ENCODE measurements at regions not wholly inside any gene's neighbourhood (a gene's known extent, or its start where the extent isn't known, plus 50 kb on each side); places are given as distances from the start of the nearest gene placed in this dataset.

DNA sequence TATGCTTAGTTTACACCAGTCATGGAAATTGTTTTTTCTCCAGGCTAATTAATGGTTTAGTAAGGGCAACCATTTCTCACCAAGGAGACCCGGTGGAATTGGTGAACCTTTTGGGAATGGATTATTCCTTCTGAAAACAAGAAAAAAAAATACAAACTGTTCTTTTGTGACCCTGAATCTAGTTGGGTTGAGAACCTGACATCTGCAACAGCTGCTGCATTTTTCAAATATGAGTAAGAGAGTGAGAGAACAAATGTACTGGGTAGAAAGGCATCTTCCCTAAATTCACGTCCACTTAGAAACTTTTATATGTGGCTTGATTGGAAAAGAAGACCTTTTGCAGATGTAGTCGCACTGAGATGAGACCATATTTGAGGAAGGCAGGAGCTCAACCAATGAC, 553.4 kb upstream of the EPHA7 start:
- Histone ChIP-seq H3K9ac (ENCODE audit: low read depth in 1 of 2, low read length in 2 of 2) (no peak overlapping the region), H3K4me3 (ENCODE audit: low read depth in 1 of 3, low read length in 3 of 3) (no peak overlapping the region), H3K9me3 (ENCODE audit: control insufficient read depth in 4 of 4, low read length in 3 of 4) (peaks cover 0 to 2% (median 0%) of the 10 kb centered on the region in 4 donors), H3K4me1 (ENCODE audit: control insufficient read depth in 4 of 4, insufficient read depth in 4 of 4, low read length in 3 of 4) (no peaks in the 10 kb centered on the region), H3K36me3 (ENCODE audit: control insufficient read depth in 4 of 4, insufficient read depth in 3 of 4, low read depth in 1 of 4, low read length in 3 of 4) (no peaks in the 10 kb centered on the region), H3K27me3 (ENCODE audit: control insufficient read depth in 4 of 4, insufficient read depth in 4 of 4, low read length in 3 of 4) (peaks cover 0 to 2% (median 0%) of the 10 kb centered on the region in 4 donors), H3K27ac (ENCODE audit: low read depth in 1 of 2, low read length in 2 of 2) (no peak overlapping the region)
- DNase-seq (ENCODE audit: low spot score): no peak
- TF ChIP-seq YY1 (IDR thresholded peaks at IDR 0.05): no peak
- TF ChIP-seq, protein P1, sequence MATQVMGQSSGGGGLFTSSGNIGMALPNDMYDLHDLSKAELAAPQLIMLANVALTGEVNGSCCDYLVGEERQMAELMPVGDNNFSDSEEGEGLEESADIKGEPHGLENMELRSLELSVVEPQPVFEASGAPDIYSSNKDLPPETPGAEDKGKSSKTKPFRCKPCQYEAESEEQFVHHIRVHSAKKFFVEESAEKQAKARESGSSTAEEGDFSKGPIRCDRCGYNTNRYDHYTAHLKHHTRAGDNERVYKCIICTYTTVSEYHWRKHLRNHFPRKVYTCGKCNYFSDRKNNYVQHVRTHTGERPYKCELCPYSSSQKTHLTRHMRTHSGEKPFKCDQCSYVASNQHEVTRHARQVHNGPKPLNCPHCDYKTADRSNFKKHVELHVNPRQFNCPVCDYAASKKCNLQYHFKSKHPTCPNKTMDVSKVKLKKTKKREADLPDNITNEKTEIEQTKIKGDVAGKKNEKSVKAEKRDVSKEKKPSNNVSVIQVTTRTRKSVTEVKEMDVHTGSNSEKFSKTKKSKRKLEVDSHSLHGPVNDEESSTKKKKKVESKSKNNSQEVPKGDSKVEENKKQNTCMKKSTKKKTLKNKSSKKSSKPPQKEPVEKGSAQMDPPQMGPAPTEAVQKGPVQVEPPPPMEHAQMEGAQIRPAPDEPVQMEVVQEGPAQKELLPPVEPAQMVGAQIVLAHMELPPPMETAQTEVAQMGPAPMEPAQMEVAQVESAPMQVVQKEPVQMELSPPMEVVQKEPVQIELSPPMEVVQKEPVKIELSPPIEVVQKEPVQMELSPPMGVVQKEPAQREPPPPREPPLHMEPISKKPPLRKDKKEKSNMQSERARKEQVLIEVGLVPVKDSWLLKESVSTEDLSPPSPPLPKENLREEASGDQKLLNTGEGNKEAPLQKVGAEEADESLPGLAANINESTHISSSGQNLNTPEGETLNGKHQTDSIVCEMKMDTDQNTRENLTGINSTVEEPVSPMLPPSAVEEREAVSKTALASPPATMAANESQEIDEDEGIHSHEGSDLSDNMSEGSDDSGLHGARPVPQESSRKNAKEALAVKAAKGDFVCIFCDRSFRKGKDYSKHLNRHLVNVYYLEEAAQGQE (IDR thresholded peaks at IDR 0.05): no peak
- 71% methylated on average over 3 of the region's 3 CpGs for WGBS

DNA sequence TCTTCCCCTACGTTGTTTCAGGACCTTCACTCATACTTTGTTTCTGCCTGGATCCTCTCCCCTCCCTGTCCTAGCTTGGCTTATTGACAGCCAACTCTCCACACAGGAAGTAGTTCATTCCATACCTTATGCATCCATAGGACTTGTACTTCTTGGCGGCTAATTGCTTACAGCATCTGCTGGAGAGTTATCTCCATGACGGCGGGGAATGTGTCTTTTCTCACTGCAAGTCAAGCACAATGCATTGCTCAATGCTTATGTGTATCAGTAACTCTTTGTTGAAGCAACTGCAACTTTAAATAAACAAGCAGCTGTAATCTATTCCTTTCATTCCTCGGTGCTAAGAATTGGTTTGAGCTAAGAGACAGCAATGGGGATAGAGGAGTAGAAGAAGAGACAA, 551.3 kb upstream of the EPHA7 start:
- no peaks in the 10 kb centered on the region for H3K36me3 ChIP-seq (ENCODE audit: control insufficient read depth in 4 of 4, insufficient read depth in 3 of 4, low read depth in 1 of 4, low read length in 3 of 4)
- H3K4me1 ChIP-seq (ENCODE audit: control insufficient read depth in 4 of 4, insufficient read depth in 4 of 4, low read length in 3 of 4): no peaks in the 10 kb centered on the region
- H3K9ac ChIP-seq (ENCODE audit: low read depth in 1 of 2, low read length in 2 of 2): no peak overlapping the region
- DNase-seq (ENCODE audit: low spot score): no peak
- H3K9me3 ChIP-seq (ENCODE audit: control insufficient read depth in 4 of 4, low read length in 3 of 4): peaks cover 0 to 2% (median 0%) of the 10 kb centered on the region in 4 donors
- TF ChIP-seq, protein P2, sequence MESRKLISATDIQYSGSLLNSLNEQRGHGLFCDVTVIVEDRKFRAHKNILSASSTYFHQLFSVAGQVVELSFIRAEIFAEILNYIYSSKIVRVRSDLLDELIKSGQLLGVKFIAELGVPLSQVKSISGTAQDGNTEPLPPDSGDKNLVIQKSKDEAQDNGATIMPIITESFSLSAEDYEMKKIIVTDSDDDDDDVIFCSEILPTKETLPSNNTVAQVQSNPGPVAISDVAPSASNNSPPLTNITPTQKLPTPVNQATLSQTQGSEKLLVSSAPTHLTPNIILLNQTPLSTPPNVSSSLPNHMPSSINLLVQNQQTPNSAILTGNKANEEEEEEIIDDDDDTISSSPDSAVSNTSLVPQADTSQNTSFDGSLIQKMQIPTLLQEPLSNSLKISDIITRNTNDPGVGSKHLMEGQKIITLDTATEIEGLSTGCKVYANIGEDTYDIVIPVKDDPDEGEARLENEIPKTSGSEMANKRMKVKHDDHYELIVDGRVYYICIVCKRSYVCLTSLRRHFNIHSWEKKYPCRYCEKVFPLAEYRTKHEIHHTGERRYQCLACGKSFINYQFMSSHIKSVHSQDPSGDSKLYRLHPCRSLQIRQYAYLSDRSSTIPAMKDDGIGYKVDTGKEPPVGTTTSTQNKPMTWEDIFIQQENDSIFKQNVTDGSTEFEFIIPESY (IDR thresholded peaks at IDR 0.05): no peak
- TF ChIP-seq SP1 (IDR thresholded peaks at IDR 0.05) (no peak), NR2F2 (IDR thresholded peaks at IDR 0.05) (no peak), FOXA1 (IDR thresholded peaks at IDR 0.05) (no peak), FOXA2 (IDR thresholded peaks at IDR 0.05) (no peak), GABPA (IDR thresholded peaks at IDR 0.05 in 1 of 2, conservative IDR thresholded peaks at IDR 0.05 in 1 of 2) (no peak)
- H3K27me3 ChIP-seq (ENCODE audit: control insufficient read depth in 4 of 4, insufficient read depth in 4 of 4, low read length in 3 of 4): peaks cover 0 to 2% (median 0%) of the 10 kb centered on the region in 4 donors
- no peak overlapping the region for H3K27ac ChIP-seq (ENCODE audit: low read depth in 1 of 2, low read length in 2 of 2)
- WGBS: 42% methylated on average over 5 of the region's 5 CpGs
- H3K4me3 ChIP-seq (ENCODE audit: low read depth in 1 of 3, low read length in 3 of 3): no peak overlapping the region

DNA sequence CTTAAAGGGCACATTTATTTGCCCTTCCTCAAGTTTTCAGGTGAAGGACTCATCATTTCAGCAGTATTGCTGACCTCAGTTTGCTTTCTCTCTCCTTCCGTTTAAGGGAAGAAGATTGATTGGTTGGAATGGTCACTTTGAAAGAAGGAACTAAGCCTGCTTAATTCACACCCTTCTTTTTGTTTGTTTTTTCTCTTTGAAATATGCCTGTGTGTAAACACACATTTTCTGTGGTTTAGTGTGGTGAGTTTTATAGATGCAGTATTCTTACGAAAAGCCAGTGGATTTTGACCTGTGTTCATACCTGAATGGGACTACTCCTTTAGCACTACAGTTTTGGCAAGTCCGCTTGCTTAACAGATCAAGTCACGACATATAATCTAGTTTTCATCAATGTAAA, 548.8 kb upstream of the EPHA7 start:
- whole genome bisulfite sequencing: 60% methylated on average over 4 of the region's 4 CpGs
- DNase-seq (ENCODE audit: low spot score): no peak

More for the DNA sequence above, 548.8 kb upstream of the EPHA7 start:
- Histone ChIP-seq H3K4me1 (ENCODE audit: control insufficient read depth in 4 of 4, insufficient read depth in 4 of 4, low read length in 3 of 4) (no peaks in the 10 kb centered on the region), H3K27me3 (ENCODE audit: control insufficient read depth in 4 of 4, insufficient read depth in 4 of 4, low read length in 3 of 4) (peaks cover 0 to 2% (median 0%) of the 10 kb centered on the region in 4 donors), H3K4me3 (ENCODE audit: low read depth in 1 of 3, low read length in 3 of 3) (no peak overlapping the region), H3K9me3 (ENCODE audit: control insufficient read depth in 4 of 4, low read length in 3 of 4) (peaks cover 0 to 2% (median 0%) of the 10 kb centered on the region in 4 donors), H3K36me3 (ENCODE audit: control insufficient read depth in 4 of 4, insufficient read depth in 3 of 4, low read depth in 1 of 4, low read length in 3 of 4) (no peaks in the 10 kb centered on the region), H3K27ac (ENCODE audit: low read depth in 1 of 2, low read length in 2 of 2) (no peak overlapping the region), H3K9ac (ENCODE audit: low read depth in 1 of 2, low read length in 2 of 2) (no peak overlapping the region)
- TF ChIP-seq HNF4A (conservative IDR thresholded peaks at IDR 0.05) (no peak), GABPA (IDR thresholded peaks at IDR 0.05 in 1 of 2, conservative IDR thresholded peaks at IDR 0.05 in 1 of 2) (no peak), SP1 (IDR thresholded peaks at IDR 0.05) (no peak), HNF4G (IDR thresholded peaks at IDR 0.05) (no peak), FOXA2 (IDR thresholded peaks at IDR 0.05) (no peak), RAD21 (IDR thresholded peaks at IDR 0.05) (no peak), NR2F2 (IDR thresholded peaks at IDR 0.05) (no peak), JUND (IDR thresholded peaks at IDR 0.05) (no peak), YY1 (IDR thresholded peaks at IDR 0.05) (no peak)
- TF ChIP-seq, protein P2 (IDR thresholded peaks at IDR 0.05): no peak
- TF ChIP-seq, protein P1 (IDR thresholded peaks at IDR 0.05): no peak
- TF ChIP-seq, protein P3, sequence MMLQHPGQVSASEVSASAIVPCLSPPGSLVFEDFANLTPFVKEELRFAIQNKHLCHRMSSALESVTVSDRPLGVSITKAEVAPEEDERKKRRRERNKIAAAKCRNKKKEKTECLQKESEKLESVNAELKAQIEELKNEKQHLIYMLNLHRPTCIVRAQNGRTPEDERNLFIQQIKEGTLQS (IDR thresholded peaks at IDR 0.05): no peak
